ENCODE measurements at regions not wholly inside any gene's neighbourhood (a gene's known extent, or its start where the extent isn't known, plus 50 kb on each side); places are given as distances from the start of the nearest gene placed in this dataset.

DNA sequence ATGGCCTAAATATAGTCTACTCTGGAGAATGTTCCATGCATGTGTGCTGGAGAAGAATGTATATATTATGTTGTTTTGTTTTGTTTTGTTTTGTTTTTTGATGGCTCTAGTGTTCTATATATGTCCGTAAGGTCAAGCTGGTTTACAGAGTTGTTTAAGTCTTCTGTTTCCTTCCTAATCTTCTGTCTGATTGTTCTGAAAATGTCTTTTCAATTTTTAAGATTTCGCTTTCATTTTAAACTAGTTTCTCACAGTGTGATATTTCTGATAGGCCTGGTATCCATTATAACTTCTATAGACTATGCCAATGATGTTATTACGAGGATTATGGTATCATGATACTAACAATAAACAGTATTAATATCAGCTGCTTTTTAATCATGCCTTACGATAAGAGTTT, 1126.3 kb upstream of the SORCS1 start:
- no peak for DNase-seq

GRCh38 chr10:108275895-108276685, 1111.6 kb upstream of the SORCS1 start:
- DNase-seq, result no peak

- peak in 1 of 2 experiments; percentile 26 for DNase-seq
These were observed 1095.9 kb upstream of the SORCS1 start for GRCh38 chr10:108260383-108260906.

GRCh38 chr10:108254089-108254488, 1089.6 kb upstream of the SORCS1 start:
- DNase-seq, result no peak

DNA sequence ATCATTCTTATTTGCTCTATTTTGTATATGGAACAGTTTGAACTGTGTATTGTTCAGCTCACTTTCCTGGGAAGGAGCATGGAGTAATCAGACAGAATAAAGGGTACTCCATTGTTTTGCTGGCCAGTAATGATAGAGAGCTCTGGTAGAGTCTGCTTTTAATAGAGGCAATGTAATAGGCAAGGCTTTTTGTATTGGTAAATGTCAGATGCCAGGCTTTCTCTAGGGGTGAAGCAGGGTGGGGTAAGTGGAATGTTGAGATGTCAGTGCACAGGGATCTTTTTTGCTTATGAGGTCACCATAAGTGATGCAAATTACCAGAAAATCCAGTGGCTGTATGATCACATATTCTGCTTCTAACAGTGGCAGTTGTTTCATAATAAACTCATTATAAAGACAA, 1088.3 kb upstream of the SORCS1 start:
- DNase-seq, result no peak

- no peak for DNase-seq
These were observed 1086.6 kb upstream of the SORCS1 start for GRCh38 chr10:108250936-108251620.

GRCh38 chr10:108249940-108250339, 1085.4 kb upstream of the SORCS1 start:
- no peak for DNase-seq

DNA sequence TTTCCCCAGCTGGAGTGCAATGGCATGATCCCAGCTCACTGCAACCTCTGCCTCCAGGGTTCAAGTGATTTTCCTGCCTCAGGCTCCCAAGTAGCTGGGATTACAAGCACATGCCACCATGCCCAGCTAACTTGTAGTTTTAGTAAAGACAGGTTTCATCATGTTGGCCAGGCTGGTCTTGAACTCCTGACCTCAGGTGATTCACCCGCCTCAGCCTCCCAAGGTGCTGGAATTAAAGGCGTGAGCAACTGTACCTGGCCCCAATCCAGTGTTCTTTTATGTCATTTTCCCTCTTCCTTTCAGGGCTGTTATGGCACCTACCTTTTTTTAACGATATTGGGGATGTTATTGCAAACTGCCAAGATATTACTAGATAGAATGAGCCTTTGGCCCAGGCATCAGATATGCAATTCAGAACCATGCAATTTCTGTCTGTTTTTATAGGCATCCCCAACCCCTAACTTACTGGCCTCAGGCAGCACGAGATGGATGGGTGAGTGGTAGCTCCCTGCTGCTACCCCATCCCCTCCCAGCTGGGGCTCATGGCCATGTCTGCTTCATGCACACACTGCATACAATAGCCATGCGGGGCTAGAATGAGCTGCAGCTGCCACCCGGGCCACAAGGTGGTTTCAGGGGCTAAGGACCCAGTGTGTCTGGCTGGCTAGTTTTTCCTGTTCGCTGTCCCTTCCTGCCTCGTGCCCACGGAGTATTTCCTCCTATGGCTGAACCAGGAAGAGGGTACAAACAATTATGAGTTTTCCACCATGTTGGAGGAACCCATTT, 1080.1 kb upstream of the SORCS1 start:
- no peak for DNase-seq

DNA sequence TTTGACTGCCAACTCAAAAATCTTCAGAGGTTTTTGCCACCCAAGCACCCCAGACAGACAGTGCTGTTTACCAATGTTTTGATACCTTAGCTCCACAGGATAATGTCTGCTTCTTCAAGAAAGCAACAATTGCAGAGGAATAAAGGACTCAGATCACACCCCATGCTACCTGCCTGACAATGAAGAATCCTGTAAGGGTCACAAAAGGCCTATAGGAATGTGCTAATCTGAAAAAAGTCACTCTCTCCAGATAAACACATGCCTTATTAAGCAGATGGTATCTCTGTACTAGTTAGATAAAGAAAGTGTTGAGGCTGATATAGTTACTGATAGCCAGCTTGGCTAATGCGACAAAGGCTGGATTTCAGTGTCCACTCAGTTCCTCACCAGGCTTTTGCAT, 1076.7 kb upstream of the SORCS1 start:
- DNase-seq, result no peak

GRCh38 chr10:108238261-108238660, 1073.8 kb upstream of the SORCS1 start:
- DNase-seq, result no peak

DNA sequence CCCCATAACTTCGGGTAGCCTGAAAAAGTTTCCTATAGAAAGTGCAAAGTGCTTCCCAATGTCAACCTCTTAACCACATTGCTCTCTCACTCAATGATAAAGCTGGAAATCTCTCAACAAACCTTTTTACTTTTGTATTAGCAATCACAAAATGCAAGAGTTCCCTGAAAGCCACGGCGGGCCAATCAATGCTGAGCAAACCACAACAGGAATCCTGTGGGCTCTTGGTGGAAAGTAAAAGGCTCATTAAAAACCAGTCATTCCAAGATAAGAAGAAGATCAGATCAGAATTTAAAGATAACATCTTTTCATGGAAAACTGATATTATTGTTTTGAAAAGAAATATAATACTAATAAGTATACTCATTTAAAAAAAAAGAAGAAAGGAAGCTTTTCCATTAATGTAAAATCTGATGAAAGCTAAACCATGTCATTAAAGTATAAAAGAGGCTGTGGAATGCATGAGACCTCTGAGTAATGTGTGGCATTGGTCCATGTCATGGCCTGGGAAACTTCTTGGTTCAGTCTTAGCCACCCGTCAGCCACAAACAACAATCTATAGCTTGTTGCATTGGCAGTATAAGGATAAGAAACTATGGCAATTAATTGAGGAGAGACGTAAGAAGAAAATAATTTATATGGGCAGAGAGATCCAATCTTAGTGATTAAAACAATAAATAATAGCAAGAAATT, 1066.1 kb upstream of the SORCS1 start:
- DNase-seq, result no peak

GRCh38 chr10:108208732-108209131, 1044.2 kb upstream of the SORCS1 start:
- DNase-seq, result no peak

DNA sequence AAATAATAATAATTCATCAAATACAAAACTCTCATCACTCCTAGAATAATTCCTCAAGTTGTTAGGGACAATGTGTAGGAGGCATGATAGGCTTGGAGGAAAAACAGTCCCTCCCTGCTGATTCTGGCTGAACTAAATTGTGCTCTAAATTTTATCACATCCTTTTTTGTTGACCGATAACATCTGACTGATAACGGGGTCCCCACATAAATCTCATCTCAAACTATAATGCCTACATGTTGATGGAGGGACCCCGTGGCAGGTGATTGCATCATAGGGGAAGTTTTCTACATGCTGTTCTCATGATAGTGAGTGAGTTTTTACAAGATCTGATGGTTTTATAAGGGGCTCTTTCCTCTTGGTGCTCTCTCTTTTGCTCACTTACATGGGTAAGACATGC, 1043.5 kb upstream of the SORCS1 start:
- no peak for DNase-seq

GRCh38 chr10:108204528-108205305, 1040.2 kb upstream of the SORCS1 start:
- DNase-seq, result peak in 1 of 2 experiments; percentile 25

DNA sequence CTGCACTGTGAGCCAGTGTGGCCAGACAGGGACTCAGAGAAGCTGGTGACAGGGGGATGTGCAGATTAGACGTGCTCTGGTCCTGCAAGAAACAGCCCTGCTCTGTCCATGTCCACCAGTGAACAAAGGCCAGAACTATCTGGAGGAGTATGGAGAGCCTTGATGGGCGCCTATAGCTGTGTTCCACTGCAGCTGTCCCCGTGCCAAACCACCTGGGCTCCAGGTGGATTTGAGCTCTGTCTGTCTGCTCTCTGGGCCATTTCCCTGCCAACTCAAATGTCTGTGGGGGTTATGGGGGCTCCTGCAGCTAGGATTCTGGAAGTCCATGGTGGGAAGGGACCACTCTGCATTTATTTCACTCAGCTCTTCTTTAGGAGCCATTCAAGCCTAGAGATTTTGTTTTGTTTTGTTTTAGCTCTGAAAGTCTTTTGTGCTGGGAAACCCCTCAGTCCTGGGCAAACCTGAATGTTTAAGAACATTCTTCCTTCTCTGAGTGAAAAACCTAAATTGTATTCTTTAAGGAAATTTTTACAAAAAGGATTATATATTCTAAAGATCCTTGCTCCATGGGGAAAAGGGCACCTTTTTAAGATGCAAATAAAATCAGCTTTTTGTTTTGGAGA, 1039.5 kb upstream of the SORCS1 start:
- no peak for DNase-seq

GRCh38 chr10:108187408-108188012, 1023.0 kb upstream of the SORCS1 start:
- no peak for DNase-seq

DNA sequence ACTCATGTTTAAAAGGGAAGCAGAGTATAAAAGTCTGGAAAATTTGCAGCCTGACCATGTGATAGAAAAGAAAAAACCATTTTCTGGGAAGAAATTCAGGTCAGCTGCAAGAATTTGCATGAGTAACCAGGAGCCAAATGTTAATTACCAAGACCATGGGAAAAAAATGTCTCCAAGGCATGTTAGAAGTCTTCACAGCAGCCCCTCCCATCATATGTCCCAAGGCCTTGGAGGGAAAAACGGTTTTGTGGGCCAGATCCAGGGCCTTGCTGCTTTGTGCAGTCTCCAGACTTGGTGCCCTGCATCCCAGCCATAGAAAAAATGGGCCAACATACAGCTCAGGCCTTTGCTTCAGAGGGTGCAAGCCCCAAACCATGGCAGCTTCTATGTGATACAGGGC, 1019.6 kb upstream of the SORCS1 start:
- DNase-seq, result no peak

- no peak for DNase-seq
These were observed 1016.4 kb upstream of the SORCS1 start for GRCh38 chr10:108180878-108181277.

- DNase-seq, result no peak
These were observed 1005.3 kb upstream of the SORCS1 start for GRCh38 chr10:108169846-108170245.

GRCh38 chr10:108167766-108168165, 1003.3 kb upstream of the SORCS1 start:
- DNase-seq, result no peak

- no peak for DNase-seq
These were observed 1001.9 kb upstream of the SORCS1 start for GRCh38 chr10:108166401-108166800.

All from NCI-H1930 (cell line).